ENCODE measurements at regions not wholly inside any gene's neighbourhood (a gene's known extent, or its start where the extent isn't known, plus 50 kb on each side); places are given as distances from the start of the nearest gene placed in this dataset.

- DNase-seq, result no peak
These were observed 707.3 kb upstream of the FOXG1 start for GRCh38 chr14:28059254-28059653.

GRCh38 chr14:28061006-28061405 lies 705.6 kb upstream of the FOXG1 start:
- DNase-seq, result no peak

GRCh38 chr14:28077021-28077420 lies 689.6 kb upstream of the FOXG1 start:
- no peak for DNase-seq

- DNase-seq, result no peak
These were observed 683.2 kb upstream of the FOXG1 start for GRCh38 chr14:28083389-28083788.

GRCh38 chr14:28088125-28088524 lies 678.5 kb upstream of the FOXG1 start:
- no peak for DNase-seq

GRCh38 chr14:28097585-28097984 lies 669.0 kb upstream of the FOXG1 start:
- no peak for DNase-seq

- no peak for DNase-seq
These were observed 667.7 kb upstream of the FOXG1 start for GRCh38 chr14:28098856-28099255.

- DNase-seq, result no peak
These were observed 664.6 kb upstream of the FOXG1 start for GRCh38 chr14:28102001-28102400.

GRCh38 chr14:28102814-28103213 lies 663.8 kb upstream of the FOXG1 start:
- no peak for DNase-seq

GRCh38 chr14:28113311-28113710 lies 653.3 kb upstream of the FOXG1 start:
- DNase-seq, result no peak

- DNase-seq, result no peak
These were observed 649.9 kb upstream of the FOXG1 start for GRCh38 chr14:28116716-28117115.

- DNase-seq, result no peak
These were observed 646.7 kb upstream of the FOXG1 start for GRCh38 chr14:28119849-28120248.

- DNase-seq, result no peak
These were observed 646.2 kb upstream of the FOXG1 start for GRCh38 chr14:28120391-28120790.

GRCh38 chr14:28121512-28122297 lies 644.9 kb upstream of the FOXG1 start:
- DNase-seq, result no peak

- DNase-seq, result no peak
These were observed 635.8 kb upstream of the FOXG1 start for GRCh38 chr14:28130610-28131284.

- DNase-seq, result no peak
These were observed 628.2 kb upstream of the FOXG1 start for GRCh38 chr14:28138341-28138740.

- DNase-seq, result no peak
These were observed 624.9 kb upstream of the FOXG1 start for GRCh38 chr14:28141662-28142061.

- no peak for DNase-seq
These were observed 624.1 kb upstream of the FOXG1 start for GRCh38 chr14:28142400-28143015.

- DNase-seq, result no peak
These were observed 623.3 kb upstream of the FOXG1 start for GRCh38 chr14:28143316-28143715.

- no peak for DNase-seq
These were observed 614.7 kb upstream of the FOXG1 start for GRCh38 chr14:28151926-28152325.

GRCh38 chr14:28152453-28153044 lies 614.0 kb upstream of the FOXG1 start:
- DNase-seq, result no peak

- no peak for DNase-seq
These were observed 609.2 kb upstream of the FOXG1 start for GRCh38 chr14:28157289-28157869.
